PC-3 (cell line): ENCODE measurements at regions not wholly inside any gene's neighbourhood (a gene's known extent, or its start where the extent isn't known, plus 50 kb on each side); places are given as distances from the start of the nearest gene placed in this dataset.

ENCODE experiments used
- ATAC-seq: fragments of 200-7000 bp; cut with Tn5 transposase; 2 replicates; pipeline ENCODE4 v1.9.1; 2020; ENCODE audit warnings: mild to moderate bottlenecking, moderate library complexity
- BruUV-seq: library from RNA; stranded (reverse); fragments of 400-500 nt; replicated peaks from 2 replicates; lab custom pipeline; 2021; lab: Mats Ljungman, UMichigan
- CTCF ChIA-PET: fragments of 300-600 bp; sonication (Branson Sonifier 250); formaldehyde crosslinking; loops from one replicate; lab custom pipeline; 2022; ENCODE audit warnings: antibody characterized with exemption; lab: Charles Lee
- POLR2A ChIA-PET: fragments of 300-600 bp; sonication (Branson Sonifier 250); formaldehyde crosslinking; loops from one replicate; lab custom pipeline; 2022; ENCODE audit warnings: antibody characterized with exemption; ENCODE audit not compliant: unreplicated experiment; lab: Charles Lee
- DNase-seq: peaks from one replicate; pipeline ENCODE4 v3.0.0-alpha.2; 2015
- H2AFZ ChIP-seq: fragments of 300-600 bp; sonication (generic); 2 replicates; pipeline ENCODE4 v1.6.0; 2016; ENCODE audit warnings: antibody characterized with exemption, low read length
- H3F3A ChIP-seq: fragments of 300-600 bp; sonication (generic); one replicate; pipeline ENCODE4 v1.6.0; 2017; ENCODE audit warnings: antibody characterized with exemption, low read length, control low read depth, mild to moderate bottlenecking; ENCODE audit not compliant: unreplicated experiment
- H3K27ac ChIP-seq: fragments of 300-600 bp; sonication (generic); 2 replicates; pipeline ENCODE4 v1.5.1; 2016; ENCODE audit warnings: mild to moderate bottlenecking, low read length
- H3K27me3 ChIP-seq: fragments of 300-600 bp; sonication (generic); 2 replicates; pipeline ENCODE4 v1.6.1; 2016; ENCODE audit warnings: low read length, mixed read lengths
- H3K36me3 ChIP-seq: fragments of 300-600 bp; sonication (generic); 2 replicates; pipeline ENCODE4 v1.6.1; 2016; ENCODE audit warnings: low read depth, mixed run types, low read length, mixed read lengths
- H3K4me1 ChIP-seq: fragments of 300-600 bp; sonication (generic); 2 replicates; pipeline ENCODE4 v1.5.1; 2016; ENCODE audit warnings: low read length; ENCODE audit not compliant: insufficient read depth
- H3K4me2 ChIP-seq: fragments of 300-600 bp; sonication (generic); 2 replicates; pipeline ENCODE4 v1.6.0; 2016; ENCODE audit warnings: low read length
- H3K4me3 ChIP-seq: fragments of 300-600 bp; sonication (generic); 2 replicates; pipeline ENCODE4 v1.5.1; 2016; ENCODE audit warnings: mild to moderate bottlenecking, low read length, mixed read lengths
- H3K79me2 ChIP-seq: fragments of 300-600 bp; sonication (generic); 2 replicates; pipeline ENCODE4 v1.6.1; 2017; ENCODE audit warnings: low read length, mixed read lengths
- H3K9ac ChIP-seq: fragments of 300-600 bp; sonication (generic); 2 replicates; pipeline ENCODE4 v1.6.0; 2016; ENCODE audit warnings: mild to moderate bottlenecking, low read length
- H3K9me2 ChIP-seq: fragments of 300-600 bp; sonication (generic); replicated peaks from 2 replicates; pipeline ENCODE4 v1.6.1; 2016; ENCODE audit warnings: mixed run types, low read length, mixed read lengths
- H3K9me3 ChIP-seq: fragments of 300-600 bp; sonication (generic); 2 replicates; pipeline ENCODE4 v1.6.1; 2016; ENCODE audit warnings: low read length, mixed read lengths
- H4K20me1 ChIP-seq: fragments of 300-600 bp; sonication (generic); 2 replicates; pipeline ENCODE4 v1.6.1; 2016; ENCODE audit warnings: low read length, mixed read lengths
- EZH2 ChIP-seq: fragments of 300-600 bp; sonication (generic); IDR thresholded peaks from one replicate; pipeline ENCODE4 v1.6.1; 2017; ENCODE audit warnings: antibody characterized with exemption, mild to moderate bottlenecking, low read length; ENCODE audit not compliant: unreplicated experiment
- EZH2phosphoT487 ChIP-seq: fragments of 300-600 bp; sonication (generic); IDR thresholded peaks from 2 replicates; pipeline ENCODE4 v1.6.1; 2018; ENCODE audit warnings: mild to moderate bottlenecking, antibody characterized with exemption, low read length, borderline replicate concordance
- intact Hi-C: fragments of 100-400 bp; cut with micrococcal nuclease; formaldehyde crosslinking; loops from 2 replicates; pipeline ENCODE4 v1.9.0; 2023
- TF ChIP-seq, protein P1 (sequence below): fragments of 300-600 bp; sonication (generic); conservative IDR thresholded peaks from 2 replicates; pipeline ENCODE4 v1.5.1; 2017; ENCODE audit warnings: antibody characterized with exemption, low read depth, mild to moderate bottlenecking, low read length

DNA sequence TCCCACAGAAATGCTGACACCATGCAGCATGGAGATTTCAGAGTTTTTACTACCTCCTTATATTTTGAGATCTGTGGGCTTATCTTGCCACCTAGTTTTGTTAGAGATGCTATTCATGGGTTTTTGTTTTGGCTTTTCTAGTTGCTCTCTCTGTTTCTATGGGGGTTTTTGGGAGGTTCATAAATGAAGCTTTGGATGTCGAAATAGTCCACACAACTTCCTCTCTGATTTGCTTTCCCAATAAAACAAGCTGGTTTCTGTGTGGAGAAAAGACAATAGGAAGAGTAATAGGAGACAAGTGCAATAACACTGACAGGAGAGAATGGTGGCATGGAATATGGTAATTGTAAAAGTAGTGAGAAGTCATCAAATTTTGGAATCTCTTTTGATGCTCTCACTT is 106.8 kb upstream of the GPR149 start:
- 0 out of 2 replicates have a peak, but pooled peaks cover 4% of the 10 kb centered on the region for H3K4me1 ChIP-seq
- ChIA-PET POLR2A (no interaction called here), CTCF (no interaction called here)
- no peaks in the 10 kb centered on the region for H3K36me3 ChIP-seq
- H3K79me2 ChIP-seq: no peaks in the 10 kb centered on the region
- no peak overlapping the region for H3K4me3 ChIP-seq
- H4K20me1 ChIP-seq: no peaks in the 10 kb centered on the region
- no TSS peak for BruUV-seq
- no peak overlapping the region for H3K27ac ChIP-seq
- H3K9ac ChIP-seq: no peak overlapping the region
- no peak for DNase-seq
- H3K27me3 ChIP-seq: no peaks in the 10 kb centered on the region
- intact Hi-C loops: no loop called here
- ATAC-seq: no peak
- no peaks in the 10 kb centered on the region for H3K9me3 ChIP-seq
- H3K9me2 ChIP-seq: no peaks in the 10 kb centered on the region
- no peak overlapping the region for H2AFZ ChIP-seq
- H3F3A ChIP-seq: no peaks in the 10 kb centered on the region
- TF ChIP-seq, protein P1, sequence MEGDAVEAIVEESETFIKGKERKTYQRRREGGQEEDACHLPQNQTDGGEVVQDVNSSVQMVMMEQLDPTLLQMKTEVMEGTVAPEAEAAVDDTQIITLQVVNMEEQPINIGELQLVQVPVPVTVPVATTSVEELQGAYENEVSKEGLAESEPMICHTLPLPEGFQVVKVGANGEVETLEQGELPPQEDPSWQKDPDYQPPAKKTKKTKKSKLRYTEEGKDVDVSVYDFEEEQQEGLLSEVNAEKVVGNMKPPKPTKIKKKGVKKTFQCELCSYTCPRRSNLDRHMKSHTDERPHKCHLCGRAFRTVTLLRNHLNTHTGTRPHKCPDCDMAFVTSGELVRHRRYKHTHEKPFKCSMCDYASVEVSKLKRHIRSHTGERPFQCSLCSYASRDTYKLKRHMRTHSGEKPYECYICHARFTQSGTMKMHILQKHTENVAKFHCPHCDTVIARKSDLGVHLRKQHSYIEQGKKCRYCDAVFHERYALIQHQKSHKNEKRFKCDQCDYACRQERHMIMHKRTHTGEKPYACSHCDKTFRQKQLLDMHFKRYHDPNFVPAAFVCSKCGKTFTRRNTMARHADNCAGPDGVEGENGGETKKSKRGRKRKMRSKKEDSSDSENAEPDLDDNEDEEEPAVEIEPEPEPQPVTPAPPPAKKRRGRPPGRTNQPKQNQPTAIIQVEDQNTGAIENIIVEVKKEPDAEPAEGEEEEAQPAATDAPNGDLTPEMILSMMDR: no peak
- no peak for TF ChIP-seq EZH2
- no peak for TF ChIP-seq EZH2phosphoT487
- no peak overlapping the region for H3K4me2 ChIP-seq

DNA sequence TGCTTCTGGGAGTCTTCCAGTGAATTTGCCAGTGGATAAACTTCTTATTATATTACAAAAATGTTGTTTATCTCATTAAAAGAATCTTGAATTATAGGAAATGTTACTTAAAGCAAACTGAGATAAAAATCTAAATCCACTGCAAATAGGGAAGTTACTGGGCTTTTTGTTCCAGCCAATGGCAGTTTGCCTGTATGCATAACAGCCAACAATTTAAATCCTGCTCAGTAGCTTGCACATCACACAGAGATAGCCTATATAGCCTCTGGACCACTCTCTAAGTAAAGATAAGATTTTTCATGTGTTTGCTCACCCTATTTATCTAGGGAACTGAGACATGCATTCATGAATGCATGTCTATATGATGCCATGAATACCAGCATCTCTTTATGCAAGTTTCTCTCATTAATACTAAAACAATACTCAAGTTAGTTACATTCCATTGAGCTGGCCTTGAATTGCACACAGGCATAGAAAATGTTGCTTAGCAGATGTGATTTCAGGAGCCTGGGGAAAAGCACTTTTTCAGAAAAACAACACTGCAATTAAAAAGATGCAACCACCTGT is 92.1 kb upstream of the GPR149 start:
- peaks cover 3% of the 10 kb centered on the region; the same call in 1 of the 2 replicates for H3K27me3 ChIP-seq
- no peaks in the 10 kb centered on the region for H3K79me2 ChIP-seq
- no peaks in the 10 kb centered on the region for H3F3A ChIP-seq
- DNase-seq (no peak), ATAC-seq (peak; percentile 45; the same call in 1 of the 2 replicates)
- H3K36me3 ChIP-seq: no peaks in the 10 kb centered on the region
- no peak overlapping the region for H3K4me2 ChIP-seq
- no peaks in the 10 kb centered on the region for H3K9me2 ChIP-seq
- no peaks in the 10 kb centered on the region for H4K20me1 ChIP-seq
- no peaks in the 10 kb centered on the region for H3K9me3 ChIP-seq
- H3K4me1 ChIP-seq: no peaks in the 10 kb centered on the region
- intact Hi-C loops: loop anchor here (5.0 kb wide), 1 partner anchor 185 kb away; no protein-coding TSS in a partner anchor
- no peak overlapping the region for H3K4me3 ChIP-seq
- BruUV-seq: no TSS peak
- no peak for TF ChIP-seq EZH2
- TF ChIP-seq EZH2phosphoT487: no peak
- TF ChIP-seq, protein P1: no peak
- no peak overlapping the region for H3K9ac ChIP-seq
- CTCF ChIA-PET: no interaction called here
- POLR2A ChIA-PET: no interaction called here
- no peak overlapping the region for H2AFZ ChIP-seq
- H3K27ac ChIP-seq: no peak overlapping the region

DNA sequence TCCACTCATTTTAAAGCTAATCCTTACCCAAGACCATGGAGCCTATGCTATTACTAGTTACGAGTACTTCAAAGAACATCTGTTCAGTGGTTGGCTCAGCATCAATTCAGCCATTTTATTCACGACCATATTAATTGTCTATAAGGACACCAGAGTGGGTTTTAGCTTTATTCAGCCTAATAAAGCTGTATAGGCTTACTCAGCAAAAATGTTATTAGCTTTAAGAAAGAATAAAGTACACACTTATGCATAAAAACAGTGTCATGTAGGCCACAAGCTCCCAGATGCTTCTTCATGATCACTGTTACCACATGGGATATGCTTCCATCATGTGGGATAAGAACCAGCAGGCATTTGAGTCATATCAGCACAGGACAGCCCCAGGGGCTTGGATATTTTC is 87.4 kb upstream of the GPR149 start:
- Histone ChIP-seq H3K4me3 (no peak overlapping the region), H3F3A (no peaks in the 10 kb centered on the region), H4K20me1 (no peaks in the 10 kb centered on the region), H2AFZ (no peak overlapping the region), H3K9ac (no peak overlapping the region), H3K4me2 (no peak overlapping the region), H3K36me3 (no peaks in the 10 kb centered on the region), H3K9me3 (no peaks in the 10 kb centered on the region; the same call in 1 of the 2 replicates), H3K9me2 (no peaks in the 10 kb centered on the region), H3K79me2 (no peaks in the 10 kb centered on the region), H3K4me1 (no peaks in the 10 kb centered on the region), H3K27ac (no peak overlapping the region), H3K27me3 (0 out of 2 replicates have a peak, but pooled peaks cover 3% of the 10 kb centered on the region)
- CTCF ChIA-PET: no interaction called here
- POLR2A ChIA-PET: no interaction called here
- intact Hi-C loops: no loop called here
- no peak for ATAC-seq
- no peak for DNase-seq
- no TSS peak for BruUV-seq
- TF ChIP-seq EZH2phosphoT487: no peak
- TF ChIP-seq EZH2: no peak
- TF ChIP-seq, protein P1: no peak
